GM12878 (cell line): ENCODE measurements at regions not wholly inside any gene's neighbourhood (a gene's known extent, or its start where the extent isn't known, plus 50 kb on each side); places are given as distances from the start of the nearest gene placed in this dataset.

Source experiments
- BCL11A ChIP-seq: IDR thresholded peaks from 2 replicates; pipeline ENCODE4 v1.6.1; 2011; ENCODE audit warnings: low read depth, low read length
- IRF4 ChIP-seq: IDR thresholded peaks from 2 replicates; pipeline ENCODE4 v1.6.1; 2011; ENCODE audit warnings: low read depth, low read length
- NFYA ChIP-seq: IDR thresholded peaks from 2 replicates; pipeline ENCODE4 v1.6.1; 2011; ENCODE audit warnings: low read depth, mild to moderate bottlenecking, low read length, improper control_type of control experiment, borderline replicate concordance
- NR2C2 ChIP-seq: IDR thresholded peaks from 2 replicates; pipeline ENCODE4 v1.6.1; 2011; ENCODE audit warnings: borderline replicate concordance, low read depth; ENCODE audit not compliant: control insufficient read depth, insufficient read length
- PAX8 ChIP-seq: fragments of 450-650 bp; IDR thresholded peaks from 2 replicates; pipeline ENCODE4 v1.6.1; 2017; ENCODE audit warnings: mild to moderate bottlenecking, moderate library complexity
- POLR2A ChIP-seq: IDR thresholded peaks from 2 replicates; pipeline ENCODE4 v1.6.1; 2011; ENCODE audit warnings: low read depth, mild to moderate bottlenecking, low read length
- RB1 ChIP-seq: fragments of 450-650 bp; formaldehyde crosslinking; IDR thresholded peaks from 2 replicates; pipeline ENCODE4 v1.6.1; 2017; ENCODE audit warnings: mild to moderate bottlenecking, borderline replicate concordance
- SREBF2 ChIP-seq: IDR thresholded peaks from 2 replicates; pipeline ENCODE4 v1.6.1; 2012; ENCODE audit warnings: mild to moderate bottlenecking, low read length
- TF ChIP-seq, protein P1 (sequence below): fragments of 450-650 bp; IDR thresholded peaks from 2 replicates; pipeline ENCODE4 v1.6.1; 2017; ENCODE audit warnings: mild to moderate bottlenecking
- TF ChIP-seq, protein P2 (sequence below): fragments of 450-650 bp; IDR thresholded peaks from 2 replicates; pipeline ENCODE4 v1.6.1; 2018; ENCODE audit warnings: borderline replicate concordance, mild to moderate bottlenecking; ENCODE audit not compliant: partially characterized antibody
- TF ChIP-seq, protein P3 (sequence below), 3 experiments: IDR thresholded peaks in 2 of 3; conservative IDR thresholded peaks in 1 of 3; 2 replicates each; pipeline ENCODE4 v1.5.1; 2011; ENCODE audit warnings: low read depth in 3 of 3, low read length in 3 of 3, mild to moderate bottlenecking in 3 of 3, control low read depth in 2 of 3, moderate library complexity in 2 of 3, inconsistent platforms in 1 of 3, mixed read lengths in 1 of 3; ENCODE audit not compliant: control insufficient read depth in 2 of 3, insufficient read depth in 1 of 3; ENCODE audit errors: extremely low read depth in 1 of 3
- TF ChIP-seq, protein P4 (sequence below): fragments of 450-650 bp; IDR thresholded peaks from 2 replicates; pipeline ENCODE4 v1.6.1; 2016; ENCODE audit warnings: mild to moderate bottlenecking

DNA sequence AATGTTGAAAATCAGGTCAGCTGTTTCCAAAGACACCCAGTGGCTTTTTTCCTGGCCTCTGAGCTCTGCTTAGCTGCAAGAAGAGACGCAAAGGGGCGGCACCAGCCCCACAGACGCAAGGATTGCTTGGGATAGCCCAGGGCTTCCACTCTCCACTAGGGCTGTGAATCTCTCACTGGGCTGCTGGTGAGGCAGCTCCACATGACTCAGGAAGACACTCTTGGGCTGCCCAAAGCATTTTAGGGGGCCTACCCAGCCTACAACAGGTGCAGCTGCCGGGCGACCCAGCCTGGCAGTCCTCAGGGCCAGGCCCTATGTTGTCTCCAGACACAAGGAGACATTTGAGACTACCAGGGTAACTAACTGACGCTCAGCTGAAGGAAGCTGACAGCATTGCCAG, 59.8 kb downstream of the FAM50B start (continued):
- TF ChIP-seq, protein P1, sequence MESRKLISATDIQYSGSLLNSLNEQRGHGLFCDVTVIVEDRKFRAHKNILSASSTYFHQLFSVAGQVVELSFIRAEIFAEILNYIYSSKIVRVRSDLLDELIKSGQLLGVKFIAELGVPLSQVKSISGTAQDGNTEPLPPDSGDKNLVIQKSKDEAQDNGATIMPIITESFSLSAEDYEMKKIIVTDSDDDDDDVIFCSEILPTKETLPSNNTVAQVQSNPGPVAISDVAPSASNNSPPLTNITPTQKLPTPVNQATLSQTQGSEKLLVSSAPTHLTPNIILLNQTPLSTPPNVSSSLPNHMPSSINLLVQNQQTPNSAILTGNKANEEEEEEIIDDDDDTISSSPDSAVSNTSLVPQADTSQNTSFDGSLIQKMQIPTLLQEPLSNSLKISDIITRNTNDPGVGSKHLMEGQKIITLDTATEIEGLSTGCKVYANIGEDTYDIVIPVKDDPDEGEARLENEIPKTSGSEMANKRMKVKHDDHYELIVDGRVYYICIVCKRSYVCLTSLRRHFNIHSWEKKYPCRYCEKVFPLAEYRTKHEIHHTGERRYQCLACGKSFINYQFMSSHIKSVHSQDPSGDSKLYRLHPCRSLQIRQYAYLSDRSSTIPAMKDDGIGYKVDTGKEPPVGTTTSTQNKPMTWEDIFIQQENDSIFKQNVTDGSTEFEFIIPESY = no peak
- TF ChIP-seq PAX8 = no peak
- no peak for TF ChIP-seq SREBF2
- TF ChIP-seq BCL11A = no peak
- TF ChIP-seq POLR2A = no peak
- TF ChIP-seq, protein P2, sequence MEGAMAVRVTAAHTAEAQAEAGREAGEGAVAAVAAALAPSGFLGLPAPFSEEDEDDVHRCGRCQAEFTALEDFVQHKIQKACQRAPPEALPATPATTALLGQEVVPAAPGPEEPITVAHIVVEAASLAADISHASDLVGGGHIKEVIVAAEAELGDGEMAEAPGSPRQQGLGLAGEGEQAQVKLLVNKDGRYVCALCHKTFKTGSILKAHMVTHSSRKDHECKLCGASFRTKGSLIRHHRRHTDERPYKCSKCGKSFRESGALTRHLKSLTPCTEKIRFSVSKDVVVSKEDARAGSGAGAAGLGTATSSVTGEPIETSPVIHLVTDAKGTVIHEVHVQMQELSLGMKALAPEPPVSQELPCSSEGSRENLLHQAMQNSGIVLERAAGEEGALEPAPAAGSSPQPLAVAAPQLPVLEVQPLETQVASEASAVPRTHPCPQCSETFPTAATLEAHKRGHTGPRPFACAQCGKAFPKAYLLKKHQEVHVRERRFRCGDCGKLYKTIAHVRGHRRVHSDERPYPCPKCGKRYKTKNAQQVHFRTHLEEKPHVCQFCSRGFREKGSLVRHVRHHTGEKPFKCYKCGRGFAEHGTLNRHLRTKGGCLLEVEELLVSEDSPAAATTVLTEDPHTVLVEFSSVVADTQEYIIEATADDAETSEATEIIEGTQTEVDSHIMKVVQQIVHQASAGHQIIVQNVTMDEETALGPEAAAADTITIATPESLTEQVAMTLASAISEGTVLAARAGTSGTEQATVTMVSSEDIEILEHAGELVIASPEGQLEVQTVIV = no peak
- no peak for TF ChIP-seq NR2C2
- TF ChIP-seq, protein P3, sequence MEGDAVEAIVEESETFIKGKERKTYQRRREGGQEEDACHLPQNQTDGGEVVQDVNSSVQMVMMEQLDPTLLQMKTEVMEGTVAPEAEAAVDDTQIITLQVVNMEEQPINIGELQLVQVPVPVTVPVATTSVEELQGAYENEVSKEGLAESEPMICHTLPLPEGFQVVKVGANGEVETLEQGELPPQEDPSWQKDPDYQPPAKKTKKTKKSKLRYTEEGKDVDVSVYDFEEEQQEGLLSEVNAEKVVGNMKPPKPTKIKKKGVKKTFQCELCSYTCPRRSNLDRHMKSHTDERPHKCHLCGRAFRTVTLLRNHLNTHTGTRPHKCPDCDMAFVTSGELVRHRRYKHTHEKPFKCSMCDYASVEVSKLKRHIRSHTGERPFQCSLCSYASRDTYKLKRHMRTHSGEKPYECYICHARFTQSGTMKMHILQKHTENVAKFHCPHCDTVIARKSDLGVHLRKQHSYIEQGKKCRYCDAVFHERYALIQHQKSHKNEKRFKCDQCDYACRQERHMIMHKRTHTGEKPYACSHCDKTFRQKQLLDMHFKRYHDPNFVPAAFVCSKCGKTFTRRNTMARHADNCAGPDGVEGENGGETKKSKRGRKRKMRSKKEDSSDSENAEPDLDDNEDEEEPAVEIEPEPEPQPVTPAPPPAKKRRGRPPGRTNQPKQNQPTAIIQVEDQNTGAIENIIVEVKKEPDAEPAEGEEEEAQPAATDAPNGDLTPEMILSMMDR (IDR thresholded peaks at IDR 0.05 in 2 of 3, conservative IDR thresholded peaks at IDR 0.05 in 1 of 3; ENCODE audit: control insufficient read depth in 2 of 3, extremely low read depth in 1 of 3, insufficient read depth in 1 of 3, low read depth in 3 of 3, low read length in 3 of 3) = no peak
- TF ChIP-seq IRF4 = no peak
- no peak for TF ChIP-seq RB1
- TF ChIP-seq, protein P4, sequence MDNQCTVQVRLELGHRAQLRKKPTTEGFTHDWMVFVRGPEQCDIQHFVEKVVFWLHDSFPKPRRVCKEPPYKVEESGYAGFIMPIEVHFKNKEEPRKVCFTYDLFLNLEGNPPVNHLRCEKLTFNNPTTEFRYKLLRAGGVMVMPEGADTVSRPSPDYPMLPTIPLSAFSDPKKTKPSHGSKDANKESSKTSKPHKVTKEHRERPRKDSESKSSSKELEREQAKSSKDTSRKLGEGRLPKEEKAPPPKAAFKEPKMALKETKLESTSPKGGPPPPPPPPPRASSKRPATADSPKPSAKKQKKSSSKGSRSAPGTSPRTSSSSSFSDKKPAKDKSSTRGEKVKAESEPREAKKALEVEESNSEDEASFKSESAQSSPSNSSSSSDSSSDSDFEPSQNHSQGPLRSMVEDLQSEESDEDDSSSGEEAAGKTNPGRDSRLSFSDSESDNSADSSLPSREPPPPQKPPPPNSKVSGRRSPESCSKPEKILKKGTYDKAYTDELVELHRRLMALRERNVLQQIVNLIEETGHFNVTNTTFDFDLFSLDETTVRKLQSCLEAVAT = no peak
- TF ChIP-seq NFYA = no peak
